Motor neuron (in vitro differentiated cells): ENCODE measurements at regions not wholly inside any gene's neighbourhood (a gene's known extent, or its start where the extent isn't known, plus 50 kb on each side); places are given as distances from the start of the nearest gene placed in this dataset.
A peak's percentile ranks its signal among the peaks of the same experiment; 100 is the strongest.

ENCODE experiments used
- ATAC-seq, 8 experiments: fragments of 200-7000 bp; cut with Tn5 transposase; replicated peaks in 6 of 8; 2 replicates each; pipeline ENCODE4 v1.8.0; 2021; ENCODE audit warnings: mild to moderate bottlenecking in 8 of 8, moderate library complexity in 8 of 8
- H3K27ac ChIP-seq, 2 donors: fragments of 250-450 bp; sonication (Bioruptor Pico); 2 replicates each; pipeline ENCODE4 v1.9.0; 2021; ENCODE audit warnings: antibody characterized with exemption in 2 of 2, mild to moderate bottlenecking in 2 of 2, moderate library complexity in 1 of 2
- H3K4me1 ChIP-seq, 2 donors: fragments of 250-450 bp; sonication (Bioruptor Pico); replicated peaks in 1 of 2; 2 replicates each; pipeline ENCODE4 v1.6.1; 2021; ENCODE audit warnings: antibody characterized with exemption in 2 of 2, mild to moderate bottlenecking in 2 of 2, moderate library complexity in 1 of 2
- H3K4me3 ChIP-seq, 5 donors: fragments of 250-450 bp; sonication (Bioruptor Pico); 2 replicates each; pipeline ENCODE4 v1.9.0; 2021; ENCODE audit warnings: antibody characterized with exemption in 5 of 5, mild to moderate bottlenecking in 5 of 5, moderate library complexity in 4 of 5
- WGBS, 10 experiments: fragments of 450-650 bp; shearing (Covaris generic); methylation state at CpG; one replicate each; pipeline ENCODE4 v1.0.0; 2022; 5-methylcytosine and 5-hydroxymethylcytosine counted together
- in situ Hi-C, 9 experiments: fragments of 400-800 bp; cut with MboI; loops; one replicate each; pipeline ENCODE4 v1.15.0; 2021; ENCODE audit warnings: low sequenced_read_pairs in 9 of 9, low pct_unique_long_range_greater_than_20kb in 2 of 9; ENCODE audit not compliant: unreplicated experiment in 9 of 9

GRCh38 chr12:13472690-13473089 is 276.2 kb downstream of the EMP1 start:
- Histone ChIP-seq H3K4me1 (peaks cover 0 to 3% of the 10 kb centered on the region in 2 donors), H3K27ac (no peak overlapping the region), H3K4me3 (no peak overlapping the region)
- WGBS, 10 experiments: 8 to 100% (median 77%) methylated on average over 1 to 5 of the region's 5 CpGs; no CpG with 5 or more reads in 1 of the 10 experiments
- in situ Hi-C loops: no loop called here
- ATAC-seq: peak in 3 of 8 experiments; percentile 28 to 80 (median 35)

GRCh38 chr12:13471471-13471870 is 274.9 kb downstream of the EMP1 start:
- Histone ChIP-seq H3K27ac (no peak overlapping the region), H3K4me3 (no peak overlapping the region), H3K4me1 (peaks cover 0 to 3% of the 10 kb centered on the region in 2 donors)
- WGBS, 10 experiments: 33 to 100% (median 80%) methylated on average over 1 to 5 of the region's 6 CpGs; no CpG with 5 or more reads in 3 of the 10 experiments
- no peak for ATAC-seq
- in situ Hi-C loops: no loop called here

DNA sequence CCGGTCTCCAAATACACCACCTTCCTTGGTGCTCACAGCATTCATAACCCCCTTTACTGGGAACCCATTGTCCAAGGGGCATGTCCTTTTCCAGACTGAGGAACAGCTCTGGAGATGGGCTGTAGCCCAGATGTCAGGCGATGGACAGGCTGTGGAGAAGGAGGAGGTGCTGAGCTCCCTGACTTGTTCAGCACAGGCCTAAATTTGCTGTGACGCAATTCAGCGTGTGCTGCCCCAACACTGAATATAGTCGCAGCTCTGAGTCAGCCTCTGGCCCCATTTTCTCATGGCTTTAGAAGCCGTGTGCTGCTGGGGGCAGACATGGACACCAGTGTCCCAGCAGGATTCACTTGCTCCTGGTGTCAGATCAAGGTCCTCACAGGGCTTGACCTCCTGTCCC is 269.1 kb downstream of the EMP1 start:
- Histone ChIP-seq H3K4me1 (peaks cover 0 to 3% of the 10 kb centered on the region in 2 donors), H3K4me3 (no peak overlapping the region), H3K27ac (no peak overlapping the region)
- in situ Hi-C loops: no loop called here
- WGBS, 10 experiments: 8 to 100% (median 75%) methylated on average over 1 to 4 of the region's 6 CpGs; no CpG with 5 or more reads in 3 of the 10 experiments
- ATAC-seq: peak in 3 of 8 experiments; percentile 86 to 93 (median 93)

- WGBS, 10 experiments: 8 to 100% (median 58%) methylated on average over 1 to 2 of the region's 2 CpGs; no CpG with 5 or more reads in 2 of the 10 experiments
- no peak overlapping the region for H3K27ac ChIP-seq
- H3K4me1 ChIP-seq: no peaks in the 10 kb centered on the region
- in situ Hi-C loops: no loop called here
- no peak overlapping the region for H3K4me3 ChIP-seq
- ATAC-seq: no peak
These were observed 266.7 kb downstream of the EMP1 start for GRCh38 chr12:13463189-13463588.

DNA sequence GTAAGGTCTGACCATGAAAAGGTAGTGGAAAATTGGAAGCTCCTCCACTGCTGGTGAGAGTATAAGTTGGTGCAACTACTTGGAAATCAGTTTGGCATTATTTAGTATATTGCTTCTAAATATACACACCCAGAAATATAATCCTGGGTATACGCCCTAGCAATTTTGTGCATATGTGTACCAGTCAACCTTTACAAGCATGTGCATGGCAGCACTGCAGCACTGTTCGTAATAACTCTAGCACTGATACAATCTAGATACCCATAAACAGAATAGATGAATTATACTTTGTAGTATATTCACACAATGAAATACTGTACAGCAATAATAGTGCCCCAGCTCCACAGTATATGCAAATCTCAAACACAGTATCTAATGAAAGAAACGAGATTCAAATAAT is 265.9 kb downstream of the EMP1 start:
- WGBS, 10 experiments: 0 to 100% (median 86%) methylated on average over 1 to 3 of the region's 3 CpGs; no CpG with 5 or more reads in 2 of the 10 experiments
- Histone ChIP-seq H3K4me1 (no peaks in the 10 kb centered on the region), H3K27ac (no peak overlapping the region), H3K4me3 (no peak overlapping the region)
- in situ Hi-C loops: no loop called here
- peak in 3 of 8 experiments; percentile 36 to 38 (median 36) for ATAC-seq

DNA sequence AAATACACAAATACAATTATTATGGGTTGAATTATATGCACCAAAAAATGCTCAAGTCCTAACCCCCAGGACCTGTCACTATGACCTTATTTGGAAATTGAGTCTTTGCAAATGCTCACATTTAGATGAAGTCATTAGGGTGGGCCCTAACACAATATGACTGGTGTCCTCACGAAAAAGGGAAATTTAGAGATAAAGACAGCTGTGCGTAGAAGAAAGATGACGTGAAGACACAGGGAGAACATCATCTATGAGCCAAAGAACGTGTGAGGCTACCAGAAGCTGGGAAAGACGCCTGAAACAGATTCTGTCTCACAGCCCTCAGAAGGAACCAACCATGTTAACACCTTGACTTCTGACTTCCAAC is 259.2 kb downstream of the EMP1 start:
- in situ Hi-C loops: no loop called here
- no peak overlapping the region for H3K4me3 ChIP-seq
- no peak overlapping the region for H3K27ac ChIP-seq
- 20 to 87% (median 48%) methylated on average over 1 to 5 of the region's 5 CpGs; no CpG with 5 or more reads in 4 of the 10 experiments for WGBS, 10 experiments
- no peaks in the 10 kb centered on the region for H3K4me1 ChIP-seq
- peak in 2 of 8 experiments; percentile 74 to 90 for ATAC-seq

DNA sequence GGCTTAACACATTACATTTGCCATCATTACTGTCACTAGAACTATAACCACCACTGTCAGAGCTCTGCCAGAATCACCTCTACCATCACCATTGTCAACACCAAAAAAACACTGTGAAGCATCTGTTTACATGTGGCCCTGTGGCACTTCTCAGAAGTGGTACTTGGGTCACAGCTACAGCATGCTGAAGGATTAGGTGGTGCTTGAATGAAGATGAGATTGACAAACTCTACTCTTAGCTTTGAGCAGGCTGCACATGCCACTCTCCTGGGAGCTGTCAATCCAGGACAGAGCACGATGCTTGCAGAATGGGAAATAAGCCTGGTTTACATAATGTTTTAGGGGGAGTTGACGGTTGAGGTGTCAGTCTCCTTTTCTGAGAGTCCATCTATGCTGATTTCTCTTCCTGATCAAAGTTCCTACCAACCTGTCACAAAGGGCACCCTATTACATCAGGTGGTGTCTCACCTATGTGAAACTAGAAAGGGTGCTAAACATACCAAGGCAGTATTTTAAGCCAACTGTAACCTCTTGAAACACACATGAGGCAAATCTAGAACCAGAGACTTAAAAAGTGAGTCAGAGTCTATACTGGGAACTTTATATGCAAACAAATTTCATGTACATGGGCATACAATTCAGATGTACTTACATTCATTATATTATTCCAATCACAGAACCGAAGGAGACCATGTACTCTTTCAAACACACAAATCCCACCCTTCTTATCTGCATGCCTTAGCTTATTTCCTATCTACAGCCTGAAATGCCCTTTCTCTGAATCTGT is 258.7 kb downstream of the EMP1 start:
- in situ Hi-C loops: no loop called here

GRCh38 chr12:13452955-13453570 is 256.5 kb downstream of the EMP1 start:
- 59 to 100% (median 89%) methylated on average over 1 to 4 of the region's 4 CpGs; no CpG with 5 or more reads in 2 of the 10 experiments for WGBS, 10 experiments
- Histone ChIP-seq H3K27ac (no peak overlapping the region), H3K4me3 (no peak overlapping the region)

More for the DNA sequence above, 258.7 kb downstream of the EMP1 start:
- Histone ChIP-seq H3K27ac (no peak overlapping the region), H3K4me3 (no peak overlapping the region), H3K4me1 (no peaks in the 10 kb centered on the region)
- 0 to 100% (median 85%) methylated on average over 1 to 3 of the region's 3 CpGs; no CpG with 5 or more reads in 3 of the 10 experiments for WGBS, 10 experiments
- ATAC-seq: peak in 3 of 8 experiments; percentile 25 to 55 (median 50)

GRCh38 chr12:13451776-13452175 is 255.2 kb downstream of the EMP1 start:
- in situ Hi-C loops: no loop called here
- Histone ChIP-seq H3K27ac (no peak overlapping the region), H3K4me3 (no peak overlapping the region), H3K4me1 (no peaks in the 10 kb centered on the region)
- WGBS, 10 experiments: 20 to 81% (median 50%) methylated on average over 1 to 2 of the region's 2 CpGs; no CpG with 5 or more reads in 2 of the 10 experiments
- peak in 2 of 8 experiments; percentile 48 to 63 for ATAC-seq

More at GRCh38 chr12:13452955-13453570, 256.5 kb downstream of the EMP1 start:
- no peaks in the 10 kb centered on the region for H3K4me1 ChIP-seq
- in situ Hi-C loops: no loop called here
- ATAC-seq: no peak

GRCh38 chr12:13450231-13451080 is 253.9 kb downstream of the EMP1 start:
- no peak overlapping the region for H3K27ac ChIP-seq
- no peak for ATAC-seq
- no peaks in the 10 kb centered on the region for H3K4me1 ChIP-seq
- 17 to 93% (median 84%) methylated on average over 1 to 2 of the region's 2 CpGs; no CpG with 5 or more reads in 7 of the 10 experiments for WGBS, 10 experiments
- no peak overlapping the region for H3K4me3 ChIP-seq
- in situ Hi-C loops: no loop called here

GRCh38 chr12:13444076-13444475 is 247.6 kb downstream of the EMP1 start:
- 35 to 100% (median 83%) methylated on average over 1 to 4 of the region's 4 CpGs; no CpG with 5 or more reads in 1 of the 10 experiments for WGBS, 10 experiments
- Histone ChIP-seq H3K27ac (no peak overlapping the region), H3K4me3 (no peak overlapping the region), H3K4me1 (no peaks in the 10 kb centered on the region)
- no peak for ATAC-seq
- in situ Hi-C loops: no loop called here

DNA sequence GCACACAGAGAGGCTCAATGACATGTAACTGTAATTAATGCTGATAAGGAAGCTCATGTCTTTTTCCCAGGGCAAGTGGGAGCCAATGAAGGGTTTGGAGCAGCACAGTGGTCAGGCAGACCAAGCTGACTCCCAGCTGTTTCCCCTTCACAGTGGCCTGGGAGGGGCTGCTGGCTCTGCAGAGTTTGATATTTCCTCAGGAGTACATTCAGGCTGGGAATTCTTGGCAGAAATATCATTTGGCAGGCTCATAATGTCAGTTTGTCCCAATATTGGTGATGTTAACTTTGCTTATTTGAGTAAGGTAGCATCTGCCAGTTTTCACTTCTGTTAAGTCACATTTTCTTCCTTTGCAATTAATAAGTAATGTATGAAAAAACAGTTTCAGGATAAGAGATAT is 247.0 kb downstream of the EMP1 start:
- H3K4me3 ChIP-seq: no peak overlapping the region
- H3K4me1 ChIP-seq: no peaks in the 10 kb centered on the region
- ATAC-seq: no peak
- no peak overlapping the region for H3K27ac ChIP-seq
- in situ Hi-C loops: no loop called here

GRCh38 chr12:13443028-13443427 is 246.5 kb downstream of the EMP1 start:
- 33 to 81% (median 60%) methylated on average over 1 to 2 of the region's 2 CpGs; no CpG with 5 or more reads in 5 of the 10 experiments for WGBS, 10 experiments
- in situ Hi-C loops: no loop called here
- Histone ChIP-seq H3K27ac (no peak overlapping the region), H3K4me3 (no peak overlapping the region), H3K4me1 (no peaks in the 10 kb centered on the region)
- ATAC-seq: no peak
